ENCODE measurements at regions not wholly inside any gene's neighbourhood (a gene's known extent, or its start where the extent isn't known, plus 50 kb on each side); places are given as distances from the start of the nearest gene placed in this dataset.
"Not testable (repeated sequence)": the region's sequence is repeated elsewhere in the genome, so short reads cannot be mapped to it uniquely, and the experiment has no call there.

GRCh38 chr1:121519042-121519755 is 334.4 kb downstream of the SRGAP2C start:
- DNase-seq = peak; percentile 52 to 57

- DNase-seq = not testable (repeated sequence)
Observed at GRCh38 chr1:121519756-121520286, 335.0 kb downstream of the SRGAP2C start.

GRCh38 chr1:121522061-121522759 is 337.4 kb downstream of the SRGAP2C start:
- DNase-seq = no peak

- DNase-seq = not testable (repeated sequence)
Observed at GRCh38 chr1:121523112-121523511, 338.3 kb downstream of the SRGAP2C start.

- no peak for DNase-seq
Observed at GRCh38 chr1:121525355-121525754, 340.6 kb downstream of the SRGAP2C start.

GRCh38 chr1:121528958-121529357 is 344.2 kb downstream of the SRGAP2C start:
- not testable (repeated sequence) for DNase-seq

GRCh38 chr1:121530026-121530425 is 345.3 kb downstream of the SRGAP2C start:
- not testable (repeated sequence) for DNase-seq

GRCh38 chr1:121531747-121532146 is 347.0 kb downstream of the SRGAP2C start:
- not testable (repeated sequence) for DNase-seq

- DNase-seq = not testable (repeated sequence)
Observed at GRCh38 chr1:121538148-121538547, 353.4 kb downstream of the SRGAP2C start.

- no peak for DNase-seq
Observed at GRCh38 chr1:121538943-121539575, 354.3 kb downstream of the SRGAP2C start.

- not testable (repeated sequence) for DNase-seq
Observed at GRCh38 chr1:121543988-121544387, 359.2 kb downstream of the SRGAP2C start.

- no peak for DNase-seq
Observed at GRCh38 chr1:121544500-121544899, 359.7 kb downstream of the SRGAP2C start.

- not testable (repeated sequence) for DNase-seq
Observed at GRCh38 chr1:121545899-121546298, 361.1 kb downstream of the SRGAP2C start.

- peak in 1 of 2 donors; percentile 3 for DNase-seq
Observed at GRCh38 chr1:121546830-121547591, 362.2 kb downstream of the SRGAP2C start.

GRCh38 chr1:121547726-121548125 is 363.0 kb downstream of the SRGAP2C start:
- not testable (repeated sequence) for DNase-seq

GRCh38 chr1:121550817-121551216 is 366.0 kb downstream of the SRGAP2C start:
- DNase-seq = not testable (repeated sequence)

GRCh38 chr1:121551491-121551890 is 366.7 kb downstream of the SRGAP2C start:
- not testable (repeated sequence) for DNase-seq

GRCh38 chr1:121556560-121556959 is 371.8 kb downstream of the SRGAP2C start:
- not testable (repeated sequence) for DNase-seq

- DNase-seq = peak in 1 of 2 donors; percentile 7
Observed at GRCh38 chr1:121558034-121558433, 373.3 kb downstream of the SRGAP2C start.

GRCh38 chr1:121558514-121558913 is 373.7 kb downstream of the SRGAP2C start:
- peak; percentile 19 to 41 for DNase-seq

GRCh38 chr1:121566346-121566745 is 381.6 kb downstream of the SRGAP2C start:
- DNase-seq = no peak

- DNase-seq = no peak
Observed at GRCh38 chr1:121569428-121569827, 384.7 kb downstream of the SRGAP2C start.
